Mammary epithelial cell (primary cell): ENCODE measurements at regions not wholly inside any gene's neighbourhood (a gene's known extent, or its start where the extent isn't known, plus 50 kb on each side); places are given as distances from the start of the nearest gene placed in this dataset.

Experiments used
- CTCF ChIP-seq, 2 donors: IDR thresholded peaks in 1 of 2; conservative IDR thresholded peaks in 1 of 2; 2 replicates each; pipeline ENCODE4 v1.5.1; 2011 to 2012; ENCODE audit warnings: inconsistent platforms in 2 of 2, low read length in 2 of 2, mild to moderate bottlenecking in 2 of 2, control low read depth in 1 of 2, low read depth in 1 of 2; ENCODE audit not compliant: insufficient read depth in 1 of 2; ENCODE audit errors: extremely low read depth in 1 of 2
- EZH2 ChIP-seq: IDR thresholded peaks from 2 replicates; pipeline ENCODE4 v1.6.1; 2012; ENCODE audit warnings: low read length, inconsistent platforms, borderline replicate concordance

- TF ChIP-seq CTCF (conservative IDR thresholded peaks at IDR 0.05 in 1 of 2, IDR thresholded peaks at IDR 0.05 in 1 of 2; ENCODE audit: extremely low read depth in 1 of 2, insufficient read depth in 1 of 2, low read depth in 1 of 2, low read length in 2 of 2) = no peak
- TF ChIP-seq EZH2 = no peak
Observed at GRCh38 chr5:74478328-74478727, 162.2 kb downstream of the ENC1 start.
